Effector memory CD4-positive, alpha-beta T cell (primary cell): ENCODE measurements at regions not wholly inside any gene's neighbourhood (a gene's known extent, or its start where the extent isn't known, plus 50 kb on each side); places are given as distances from the start of the nearest gene placed in this dataset.

Experiments used
- DNase-seq, 3 donors: peaks; one replicate each; pipeline ENCODE4 v3.0.0-alpha.2; 2020
- H3K27ac ChIP-seq: 2 replicates; pipeline ENCODE4 v1.7.0; 2013; ENCODE audit warnings: mild to moderate bottlenecking, low read length, moderate library complexity; ENCODE audit not compliant: insufficient read depth, poor library complexity, severe bottlenecking
- H3K27me3 ChIP-seq: replicated peaks from 2 replicates; pipeline ENCODE4 v1.7.0; 2013; ENCODE audit warnings: mild to moderate bottlenecking, low read length; ENCODE audit not compliant: insufficient read depth, control insufficient read depth, poor library complexity, severe bottlenecking
- H3K36me3 ChIP-seq: 2 replicates; pipeline ENCODE4 v1.7.0; 2013; ENCODE audit warnings: mild to moderate bottlenecking, low read length, moderate library complexity; ENCODE audit not compliant: control insufficient read depth, insufficient read depth
- H3K4me1 ChIP-seq: 2 replicates; pipeline ENCODE4 v1.7.0; 2013; ENCODE audit warnings: low read length, mild to moderate bottlenecking; ENCODE audit not compliant: control insufficient read depth, insufficient read depth, poor library complexity, severe bottlenecking
- H3K4me3 ChIP-seq: 2 replicates; pipeline ENCODE4 v1.7.0; 2013; ENCODE audit warnings: low read length, low read depth, mild to moderate bottlenecking; ENCODE audit not compliant: insufficient read depth, poor library complexity, severe bottlenecking
- H3K9me3 ChIP-seq: 2 replicates; pipeline ENCODE4 v1.7.0; 2013; ENCODE audit warnings: mild to moderate bottlenecking, low read length, moderate library complexity; ENCODE audit not compliant: control insufficient read depth

DNA sequence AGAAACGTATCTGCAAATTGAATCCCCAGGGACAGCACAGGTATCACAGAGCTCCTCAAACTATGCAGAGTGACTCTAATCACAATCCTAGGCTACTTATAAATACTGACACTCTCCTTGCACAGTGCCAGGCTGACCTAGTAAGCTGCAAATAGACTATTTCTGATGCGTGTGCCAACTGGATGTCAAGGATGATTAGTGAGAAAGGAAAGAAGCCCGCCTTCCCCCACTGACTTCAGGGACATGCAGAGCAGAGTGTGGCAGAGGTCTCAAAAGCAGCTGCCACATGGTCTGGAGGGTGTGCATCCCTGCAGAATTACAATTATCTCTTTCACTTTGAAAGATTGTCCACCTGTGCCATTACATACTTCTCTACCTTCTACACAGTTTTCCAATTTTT, 235.6 kb downstream of the CPS1 start:
- no peaks in the 10 kb centered on the region for H3K27me3 ChIP-seq
- no peak overlapping the region for H3K4me3 ChIP-seq
- no peak overlapping the region for H3K27ac ChIP-seq
- no peaks in the 10 kb centered on the region for H3K9me3 ChIP-seq
- no peaks in the 10 kb centered on the region for H3K36me3 ChIP-seq
- no peak for DNase-seq
- no peaks in the 10 kb centered on the region for H3K4me1 ChIP-seq

DNA sequence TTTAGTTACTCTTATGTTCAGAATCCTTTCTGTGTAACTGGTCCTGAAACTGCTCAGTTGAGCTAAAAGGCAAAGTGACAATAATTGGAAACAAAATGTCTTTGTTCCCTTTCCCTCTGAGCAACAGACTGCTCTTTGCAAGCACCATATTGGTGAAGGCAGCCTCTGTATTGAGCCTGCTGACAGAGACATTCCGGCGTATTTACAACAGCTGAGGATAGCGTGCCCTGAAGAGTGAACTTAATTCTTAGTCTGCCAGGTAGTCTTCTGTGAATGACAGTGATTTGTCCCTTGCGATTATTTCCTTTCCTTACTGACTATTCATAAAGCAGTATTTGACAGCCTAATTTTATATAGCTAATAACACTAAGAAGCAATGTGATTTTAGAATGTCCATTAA, 239.1 kb downstream of the CPS1 start:
- no peak for DNase-seq
- H3K4me3 ChIP-seq, result no peak overlapping the region

DNA sequence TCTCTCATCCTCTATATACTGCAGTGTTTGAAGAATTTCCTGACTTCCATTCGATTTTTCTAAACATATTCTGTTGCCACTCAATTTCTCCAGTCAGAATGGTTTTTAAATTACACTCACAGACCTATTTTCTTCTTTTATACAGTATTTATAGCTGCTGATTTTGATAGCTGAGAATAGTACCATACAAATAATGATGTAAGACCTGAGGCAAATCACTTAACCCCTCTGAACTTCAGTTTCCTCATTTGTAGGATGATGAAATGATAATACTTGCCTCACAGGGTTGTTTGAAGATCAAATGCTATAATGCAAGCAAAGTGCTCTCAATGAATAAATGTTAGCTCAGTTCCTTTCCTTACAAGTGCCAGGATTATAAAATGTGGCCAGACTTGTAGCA, 241.8 kb downstream of the CPS1 start:
- no peak overlapping the region for H3K27ac ChIP-seq
- no peaks in the 10 kb centered on the region for H3K36me3 ChIP-seq
- H3K27me3 ChIP-seq, result no peaks in the 10 kb centered on the region
- DNase-seq, result no peak
- no peaks in the 10 kb centered on the region for H3K9me3 ChIP-seq
- H3K4me1 ChIP-seq, result no peaks in the 10 kb centered on the region
- no peak overlapping the region for H3K4me3 ChIP-seq

More for the DNA sequence above, 239.1 kb downstream of the CPS1 start:
- no peaks in the 10 kb centered on the region for H3K4me1 ChIP-seq
- H3K27ac ChIP-seq, result no peak overlapping the region
- no peaks in the 10 kb centered on the region for H3K27me3 ChIP-seq
- no peaks in the 10 kb centered on the region for H3K36me3 ChIP-seq
- no peaks in the 10 kb centered on the region for H3K9me3 ChIP-seq

DNA sequence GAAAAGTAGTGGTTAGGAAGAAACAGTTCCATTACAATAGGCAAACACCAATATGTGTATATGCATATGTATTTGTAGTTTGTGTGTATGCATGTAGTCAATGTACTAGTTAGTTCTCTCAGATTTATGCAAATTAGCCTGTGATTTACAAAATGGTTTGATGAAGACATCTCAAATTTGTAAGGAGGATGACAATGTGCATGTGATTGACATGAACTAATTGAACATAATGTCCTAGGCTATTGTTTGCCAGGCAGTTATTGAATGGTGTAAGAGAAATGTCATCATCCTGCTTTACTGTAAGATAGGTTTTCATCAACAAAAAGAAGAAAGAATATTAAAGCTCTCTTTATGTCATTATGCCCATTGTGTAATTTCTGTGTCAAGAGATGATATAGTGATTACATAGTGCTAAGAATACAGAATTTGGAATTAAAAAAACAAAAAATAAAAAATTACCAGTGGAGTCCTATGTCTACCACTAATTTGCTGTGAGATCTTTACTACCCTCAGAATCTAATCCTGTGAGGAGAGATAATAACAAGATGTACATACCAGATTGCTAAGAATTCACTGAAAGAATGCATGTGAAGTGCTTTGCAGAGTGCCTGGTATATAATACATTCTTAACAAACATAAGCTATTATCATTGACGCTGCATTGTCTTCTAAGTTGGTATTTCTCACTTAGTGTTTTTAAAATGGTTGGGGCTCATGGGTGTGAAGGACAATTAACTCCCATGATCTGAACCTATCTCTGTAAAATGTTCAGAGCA, 258.0 kb downstream of the CPS1 start:
- no peak for DNase-seq
- H3K4me1 ChIP-seq, result no peaks in the 10 kb centered on the region
- H3K9me3 ChIP-seq, result no peaks in the 10 kb centered on the region
- no peak overlapping the region for H3K4me3 ChIP-seq
- H3K36me3 ChIP-seq, result no peaks in the 10 kb centered on the region
- H3K27ac ChIP-seq, result no peak overlapping the region
- H3K27me3 ChIP-seq, result no peaks in the 10 kb centered on the region

DNA sequence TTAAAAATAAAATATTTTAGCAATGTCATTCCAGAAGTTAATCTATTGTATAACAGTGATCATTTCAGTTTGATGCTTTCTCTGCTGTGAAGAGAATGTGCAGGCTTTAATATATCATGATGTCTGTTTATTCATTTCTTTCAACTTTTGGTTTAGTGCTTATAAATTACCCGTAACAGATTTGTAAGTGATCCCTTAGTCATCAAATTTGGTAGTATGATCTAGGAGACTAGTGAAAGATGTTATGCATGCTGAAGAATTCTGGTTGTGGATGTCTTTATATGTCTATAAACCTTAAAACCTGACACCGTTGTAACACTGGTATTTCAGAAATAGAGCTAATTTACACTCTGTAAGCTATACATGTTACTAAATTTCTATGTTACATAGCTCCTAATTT, 260.4 kb downstream of the CPS1 start:
- no peak overlapping the region for H3K27ac ChIP-seq
- no peaks in the 10 kb centered on the region for H3K9me3 ChIP-seq
- DNase-seq, result no peak
- no peaks in the 10 kb centered on the region for H3K27me3 ChIP-seq
- H3K4me3 ChIP-seq, result no peak overlapping the region
- no peaks in the 10 kb centered on the region for H3K36me3 ChIP-seq
- no peaks in the 10 kb centered on the region for H3K4me1 ChIP-seq

DNA sequence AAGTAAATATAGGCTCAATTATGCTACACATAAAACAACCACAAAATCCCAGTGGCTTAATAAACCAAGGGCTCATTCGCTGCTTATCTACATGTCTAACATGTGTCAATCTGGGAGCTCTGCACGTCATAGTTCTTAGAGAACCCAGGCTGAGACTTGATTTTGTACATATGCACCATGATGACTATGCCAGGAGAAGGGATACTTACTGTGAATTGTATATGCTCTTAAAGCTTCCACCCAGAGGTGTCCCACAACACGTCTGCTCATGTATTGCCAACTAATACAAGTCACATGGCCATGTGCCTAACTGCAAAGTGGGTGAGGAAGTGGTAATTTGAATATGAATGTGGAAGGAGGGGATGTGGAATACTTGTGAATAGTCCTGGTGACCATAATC, 262.1 kb downstream of the CPS1 start:
- no peaks in the 10 kb centered on the region for H3K36me3 ChIP-seq
- no peaks in the 10 kb centered on the region for H3K9me3 ChIP-seq
- H3K27ac ChIP-seq, result no peak overlapping the region
- H3K27me3 ChIP-seq, result no peaks in the 10 kb centered on the region
- no peak for DNase-seq
- H3K4me3 ChIP-seq, result no peak overlapping the region
- no peaks in the 10 kb centered on the region for H3K4me1 ChIP-seq

DNA sequence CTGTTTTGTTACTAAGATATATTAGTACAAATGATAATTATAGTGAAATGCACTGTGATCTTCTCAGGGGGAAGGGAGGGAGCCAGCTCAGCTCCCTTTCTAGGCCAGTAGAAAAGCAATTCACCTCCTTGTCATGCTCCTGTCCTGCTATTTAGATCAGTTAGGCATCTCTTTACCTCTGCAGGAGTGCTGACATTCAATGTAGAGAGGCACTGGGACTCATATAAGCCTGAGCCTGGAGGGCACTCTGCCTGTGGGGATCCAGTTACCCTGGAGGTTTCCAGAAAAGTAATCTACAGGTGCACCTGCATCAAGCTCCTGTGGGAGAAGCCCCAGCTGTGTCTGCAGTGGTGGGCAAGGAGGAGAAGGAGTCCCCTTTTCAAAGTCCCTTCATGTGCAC, 277.0 kb downstream of the CPS1 start:
- H3K9me3 ChIP-seq, result no peaks in the 10 kb centered on the region
- DNase-seq, result no peak
- no peaks in the 10 kb centered on the region for H3K27me3 ChIP-seq
- H3K4me3 ChIP-seq, result no peak overlapping the region
- no peaks in the 10 kb centered on the region for H3K36me3 ChIP-seq
- H3K4me1 ChIP-seq, result no peaks in the 10 kb centered on the region
- H3K27ac ChIP-seq, result no peak overlapping the region

DNA sequence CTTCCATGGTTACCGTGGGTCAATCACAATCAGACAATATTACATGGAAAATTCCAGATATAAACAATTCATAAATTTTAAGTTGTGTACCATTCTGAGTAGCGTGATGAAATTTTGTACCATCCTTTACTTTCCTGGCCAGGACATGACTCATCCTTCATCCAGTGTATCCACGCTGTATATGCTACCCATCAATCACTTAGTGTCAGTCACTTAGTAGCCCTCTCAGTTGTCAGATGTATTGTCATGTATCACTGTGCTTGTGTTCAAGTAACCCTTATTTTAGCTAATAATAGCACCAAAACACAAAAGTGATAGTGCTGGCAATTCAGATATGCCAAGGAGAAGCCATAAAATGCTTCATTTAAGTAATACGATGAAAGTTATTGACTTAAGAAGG, 282.6 kb downstream of the CPS1 start:
- Histone ChIP-seq H3K4me3 (no peak overlapping the region), H3K27ac (no peak overlapping the region), H3K9me3 (no peaks in the 10 kb centered on the region), H3K36me3 (no peaks in the 10 kb centered on the region), H3K27me3 (no peaks in the 10 kb centered on the region), H3K4me1 (no peaks in the 10 kb centered on the region)
- no peak for DNase-seq

DNA sequence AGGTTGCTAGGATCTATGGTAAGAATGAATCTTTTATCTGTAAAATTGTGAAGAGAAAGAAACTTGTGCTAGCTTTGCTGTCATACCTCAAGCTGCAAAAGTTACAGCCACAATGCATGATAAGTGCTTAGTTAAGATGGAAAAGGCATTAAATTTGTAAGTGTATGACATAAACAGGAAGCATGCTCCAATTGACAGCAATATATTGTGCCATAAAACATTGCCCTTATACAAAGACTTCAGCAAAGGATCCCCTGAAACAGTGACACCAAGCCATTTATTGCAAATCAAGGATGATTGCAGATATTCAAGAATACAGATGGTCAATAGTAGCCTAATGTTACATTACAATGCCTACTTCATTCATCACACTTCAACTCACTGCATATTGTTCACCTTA, 283.1 kb downstream of the CPS1 start:
- H3K9me3 ChIP-seq, result no peaks in the 10 kb centered on the region
- no peak for DNase-seq
- H3K4me3 ChIP-seq, result no peak overlapping the region
- no peaks in the 10 kb centered on the region for H3K36me3 ChIP-seq
- H3K4me1 ChIP-seq, result no peaks in the 10 kb centered on the region
- H3K27me3 ChIP-seq, result no peaks in the 10 kb centered on the region
- no peak overlapping the region for H3K27ac ChIP-seq

DNA sequence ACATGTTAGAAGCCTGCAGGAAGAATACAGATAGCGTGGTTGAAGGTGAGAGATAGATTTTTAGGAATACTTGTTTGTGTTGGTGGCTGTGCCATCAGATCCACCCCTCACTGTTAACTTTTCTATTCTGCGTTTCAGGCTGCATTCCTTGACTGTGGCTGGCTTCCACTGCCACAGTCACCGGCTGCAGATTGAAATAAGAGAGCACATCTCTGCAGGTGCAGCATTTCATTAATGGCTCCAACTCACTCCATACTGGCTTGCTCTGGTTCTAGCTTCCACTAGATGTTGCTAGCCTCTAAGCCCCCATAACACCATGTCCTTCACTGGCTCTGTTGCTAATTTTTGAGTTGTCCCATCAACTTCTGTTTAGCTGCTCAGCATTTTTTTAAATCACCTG, 286.5 kb downstream of the CPS1 start:
- no peaks in the 10 kb centered on the region for H3K9me3 ChIP-seq
- H3K27me3 ChIP-seq, result no peaks in the 10 kb centered on the region
- no peaks in the 10 kb centered on the region for H3K36me3 ChIP-seq
- DNase-seq, result no peak
- H3K4me1 ChIP-seq, result no peaks in the 10 kb centered on the region
- H3K27ac ChIP-seq, result no peak overlapping the region
- H3K4me3 ChIP-seq, result no peak overlapping the region
